ENCODE measurements at regions not wholly inside any gene's neighbourhood (a gene's known extent, or its start where the extent isn't known, plus 50 kb on each side); places are given as distances from the start of the nearest gene placed in this dataset.
"Not testable (repeated sequence)": the region's sequence is repeated elsewhere in the genome, so short reads cannot be mapped to it uniquely, and the experiment has no call there.

- H3K4me1 Mint-ChIP-seq (ENCODE audit: low read depth, unreplicated experiment) = peaks cover 9% of the 10 kb centered on the region
Measured at GRCh38 chr12:88717188-88717587, 136.9 kb upstream of the KITLG start.

GRCh38 chr12:88716240-88716639, 136.0 kb upstream of the KITLG start:
- Histone ChIP-seq H3K36me3 (ENCODE audit: control insufficient read depth, insufficient read depth, low read length) (no peaks in the 10 kb centered on the region), H3K9me3 (no peaks in the 10 kb centered on the region), H3K4me3 (ENCODE audit: low read depth, low read length) (no peak overlapping the region), H3K27me3 (replicated peaks; ENCODE audit: control insufficient read depth, insufficient read depth, low read length) (no peaks in the 10 kb centered on the region), H3K4me1 (peaks cover 30% of the 10 kb centered on the region)
- ChIA-PET CTCF (no interaction called here), POLR2A (no interaction called here)
- BruUV-seq (replicated peaks) = no TSS peak
- H3K36me3 Mint-ChIP-seq (ENCODE audit: insufficient read depth, unreplicated experiment) = no peaks in the 10 kb centered on the region
- H3K27me3 Mint-ChIP-seq (ENCODE audit: insufficient read depth, unreplicated experiment) = no peaks in the 10 kb centered on the region
- DNase-seq = peak; percentile 11 to 38
- peaks cover 2% of the 10 kb centered on the region for H3K9me3 Mint-ChIP-seq (ENCODE audit: unreplicated experiment)
- H3K4me1 Mint-ChIP-seq (ENCODE audit: low read depth, unreplicated experiment) = peaks cover 9% of the 10 kb centered on the region
- no peak overlapping the region for H3K4me3 Mint-ChIP-seq (ENCODE audit: unreplicated experiment)
- peak overlapping the region; percentile 62 for H3K27ac Mint-ChIP-seq (ENCODE audit: unreplicated experiment)
- TF ChIP-seq CTCF (IDR thresholded peaks at IDR 0.05; ENCODE audit: insufficient read depth in 1 of 2, low read depth in 1 of 2, low read length in 1 of 2, severe bottlenecking in 1 of 2, unreplicated experiment in 1 of 2) = no peak
- intact Hi-C loops (cut with micrococcal nuclease; ENCODE audit: unreplicated experiment) = loop anchor here (2.0 kb wide), 1 partner anchor 31 kb away; no protein-coding TSS in a partner anchor

More at GRCh38 chr12:88717188-88717587, 136.9 kb upstream of the KITLG start:
- Histone ChIP-seq H3K9me3 (no peaks in the 10 kb centered on the region), H3K36me3 (ENCODE audit: control insufficient read depth, insufficient read depth, low read length) (no peaks in the 10 kb centered on the region), H3K4me1 (peaks cover 30% of the 10 kb centered on the region), H3K27me3 (replicated peaks; ENCODE audit: control insufficient read depth, insufficient read depth, low read length) (no peaks in the 10 kb centered on the region), H3K4me3 (ENCODE audit: low read depth, low read length) (no peak overlapping the region)
- Mint-ChIP-seq H3K9me3 (ENCODE audit: unreplicated experiment) (peaks cover 11% of the 10 kb centered on the region), H3K27ac (ENCODE audit: unreplicated experiment) (peak overlapping the region; percentile 62), H3K36me3 (ENCODE audit: insufficient read depth, unreplicated experiment) (no peaks in the 10 kb centered on the region), H3K4me3 (ENCODE audit: unreplicated experiment) (no peak overlapping the region), H3K27me3 (ENCODE audit: insufficient read depth, unreplicated experiment) (no peaks in the 10 kb centered on the region)
- no TSS peak for BruUV-seq (replicated peaks)
- no peak for TF ChIP-seq CTCF (IDR thresholded peaks at IDR 0.05; ENCODE audit: insufficient read depth in 1 of 2, low read depth in 1 of 2, low read length in 1 of 2, severe bottlenecking in 1 of 2, unreplicated experiment in 1 of 2)
- ChIA-PET POLR2A (no interaction called here), CTCF (interaction anchor here (0.6 kb wide), 1 partner anchor 20 kb away, joined by 6 read pairs; no protein-coding TSS in a partner anchor)
- no peak for DNase-seq
- intact Hi-C loops (cut with micrococcal nuclease; ENCODE audit: unreplicated experiment) = loop anchor here (2.0 kb wide), 1 partner anchor 30 kb away; no protein-coding TSS in a partner anchor

GRCh38 chr12:88715673-88716072, 135.4 kb upstream of the KITLG start:
- intact Hi-C loops (cut with micrococcal nuclease; ENCODE audit: unreplicated experiment) = loop anchor here (2.0 kb wide), 1 partner anchor 31 kb away; no protein-coding TSS in a partner anchor
- Mint-ChIP-seq H3K9me3 (ENCODE audit: unreplicated experiment) (no peaks in the 10 kb centered on the region), H3K4me3 (ENCODE audit: unreplicated experiment) (no peak overlapping the region), H3K4me1 (ENCODE audit: low read depth, unreplicated experiment) (peaks cover 9% of the 10 kb centered on the region), H3K27me3 (ENCODE audit: insufficient read depth, unreplicated experiment) (no peaks in the 10 kb centered on the region), H3K36me3 (ENCODE audit: insufficient read depth, unreplicated experiment) (no peaks in the 10 kb centered on the region), H3K27ac (ENCODE audit: unreplicated experiment) (no peak overlapping the region)
- POLR2A ChIA-PET = no interaction called here
- BruUV-seq (replicated peaks) = no TSS peak
- Histone ChIP-seq H3K9me3 (no peaks in the 10 kb centered on the region), H3K36me3 (ENCODE audit: control insufficient read depth, insufficient read depth, low read length) (no peaks in the 10 kb centered on the region), H3K4me1 (peaks cover 28% of the 10 kb centered on the region), H3K4me3 (ENCODE audit: low read depth, low read length) (no peak overlapping the region), H3K27me3 (replicated peaks; ENCODE audit: control insufficient read depth, insufficient read depth, low read length) (no peaks in the 10 kb centered on the region)
- DNase-seq = no peak
- no peak for TF ChIP-seq CTCF (IDR thresholded peaks at IDR 0.05; ENCODE audit: insufficient read depth in 1 of 2, low read depth in 1 of 2, low read length in 1 of 2, severe bottlenecking in 1 of 2, unreplicated experiment in 1 of 2)
- CTCF ChIA-PET = no interaction called here

- H3K36me3 ChIP-seq (ENCODE audit: control insufficient read depth, insufficient read depth, low read length); H3K27me3 ChIP-seq (replicated peaks; ENCODE audit: control insufficient read depth, insufficient read depth, low read length); BruUV-seq (replicated peaks); H3K9me3 ChIP-seq; DNase-seq; H3K27ac Mint-ChIP-seq (ENCODE audit: unreplicated experiment); POLR2A ChIA-PET; intact Hi-C loops (cut with micrococcal nuclease; ENCODE audit: unreplicated experiment); CTCF ChIA-PET; H3K9me3 Mint-ChIP-seq (ENCODE audit: unreplicated experiment); H3K36me3 Mint-ChIP-seq (ENCODE audit: insufficient read depth, unreplicated experiment); H3K27me3 Mint-ChIP-seq (ENCODE audit: insufficient read depth, unreplicated experiment); H3K4me3 ChIP-seq (ENCODE audit: low read depth, low read length); H3K4me3 Mint-ChIP-seq (ENCODE audit: unreplicated experiment); H3K4me1 Mint-ChIP-seq (ENCODE audit: low read depth, unreplicated experiment): not testable (repeated sequence)
- peaks cover 24% of the 10 kb centered on the region for H3K4me1 ChIP-seq
Measured at GRCh38 chr12:88714263-88714882, 134.1 kb upstream of the KITLG start.

All from Caco-2 (cell line).